ENCODE measurements at regions not wholly inside any gene's neighbourhood (a gene's known extent, or its start where the extent isn't known, plus 50 kb on each side); places are given as distances from the start of the nearest gene placed in this dataset.
"Not testable (repeated sequence)": the region's sequence is repeated elsewhere in the genome, so short reads cannot be mapped to it uniquely, and the experiment has no call there.

DNA sequence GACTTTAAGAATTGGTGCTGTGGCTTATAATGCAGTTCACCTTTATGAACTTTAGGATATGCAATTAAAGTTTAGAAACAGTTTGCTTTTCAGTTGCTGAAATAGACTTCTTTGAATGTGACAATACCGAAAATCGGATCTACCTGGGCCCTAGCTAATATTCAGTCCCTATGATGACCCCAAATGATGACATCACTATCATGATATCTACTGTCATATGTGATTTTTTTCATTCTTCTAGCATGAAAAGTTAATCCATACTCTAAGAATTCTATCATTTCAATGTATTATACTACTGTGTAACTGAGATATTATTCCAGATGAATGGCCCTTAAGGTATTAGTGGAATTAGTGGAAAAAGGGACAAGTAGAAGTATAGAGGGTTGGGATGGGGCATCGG lies 487.2 kb upstream of the TUSC1 start:
- DNase-seq (ENCODE audit: low read depth in 2 of 2) = no peak

DNA sequence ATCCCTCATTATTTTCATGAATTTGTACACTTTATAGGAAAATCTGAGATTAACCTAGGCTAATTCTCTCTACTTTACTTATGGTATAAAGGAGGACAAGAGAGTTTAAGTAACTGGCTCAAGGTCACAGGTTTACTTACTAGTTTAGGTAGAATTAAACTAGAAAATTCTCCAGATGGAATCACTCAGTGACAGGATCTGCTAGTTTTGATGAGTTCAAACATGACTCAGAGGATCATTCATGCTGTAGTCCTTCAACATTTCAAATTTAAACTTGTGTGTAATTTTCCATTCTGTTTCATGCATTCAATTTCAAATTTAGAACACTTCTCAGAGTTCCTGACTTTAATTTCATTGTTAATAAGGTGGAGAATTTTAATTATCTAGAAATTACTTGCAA lies 485.7 kb upstream of the TUSC1 start:
- peak; percentile 17 to 23 for DNase-seq (ENCODE audit: low read depth in 2 of 2)

GRCh38 chr9:26159575-26160392 lies 481.5 kb upstream of the TUSC1 start:
- peak; percentile 13 to 24 for DNase-seq (ENCODE audit: low read depth in 2 of 2)

GRCh38 chr9:26158631-26159150 lies 480.4 kb upstream of the TUSC1 start:
- DNase-seq (ENCODE audit: low read depth in 2 of 2) = no peak

DNA sequence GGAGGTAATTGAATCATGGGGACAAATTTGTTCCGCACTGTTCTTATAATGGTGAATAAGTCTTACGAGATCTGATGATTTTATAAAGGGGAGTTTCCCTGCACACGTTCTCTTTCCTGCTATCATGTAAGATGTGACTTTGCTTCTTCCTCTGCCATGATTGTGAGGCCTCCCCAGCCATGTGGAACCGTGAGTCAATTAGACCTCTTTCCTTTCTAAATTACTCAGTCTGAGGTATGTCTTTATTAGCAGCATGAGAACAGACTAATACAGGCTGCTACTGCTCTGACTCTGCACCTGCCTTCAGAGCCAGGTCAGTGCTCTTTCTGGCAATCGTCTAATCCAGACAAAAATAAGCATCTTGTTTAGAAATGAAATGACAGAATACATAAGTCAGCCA lies 479.2 kb upstream of the TUSC1 start:
- DNase-seq (ENCODE audit: low read depth in 2 of 2) = no peak

DNA sequence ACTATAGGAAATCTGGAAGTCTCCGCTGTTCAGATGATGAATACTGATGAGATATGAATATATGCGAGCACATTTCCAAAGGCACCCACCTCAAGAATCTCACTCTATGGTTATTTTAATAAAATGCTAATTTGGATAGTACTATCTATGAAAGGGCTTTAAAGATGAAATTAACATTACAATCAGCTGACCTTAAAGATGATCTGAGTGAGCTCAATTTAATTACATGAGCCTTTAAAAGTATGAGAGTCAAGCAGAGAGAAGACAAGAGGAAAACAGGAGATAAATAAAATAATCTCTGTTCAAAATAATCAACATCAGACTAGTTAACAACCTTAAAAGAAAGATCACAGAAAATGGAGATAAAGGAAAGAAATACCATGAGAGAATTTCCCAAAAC lies 474.1 kb upstream of the TUSC1 start:
- no peak for DNase-seq (ENCODE audit: low read depth in 2 of 2)

- no peak for DNase-seq (ENCODE audit: low read depth in 2 of 2)
Observed at GRCh38 chr9:26148128-26148527, 469.9 kb upstream of the TUSC1 start.

GRCh38 chr9:26145938-26146337 lies 467.7 kb upstream of the TUSC1 start:
- DNase-seq (ENCODE audit: low read depth in 2 of 2) = no peak

- no peak for DNase-seq (ENCODE audit: low read depth in 2 of 2)
Observed at GRCh38 chr9:26142631-26143030, 464.4 kb upstream of the TUSC1 start.

DNA sequence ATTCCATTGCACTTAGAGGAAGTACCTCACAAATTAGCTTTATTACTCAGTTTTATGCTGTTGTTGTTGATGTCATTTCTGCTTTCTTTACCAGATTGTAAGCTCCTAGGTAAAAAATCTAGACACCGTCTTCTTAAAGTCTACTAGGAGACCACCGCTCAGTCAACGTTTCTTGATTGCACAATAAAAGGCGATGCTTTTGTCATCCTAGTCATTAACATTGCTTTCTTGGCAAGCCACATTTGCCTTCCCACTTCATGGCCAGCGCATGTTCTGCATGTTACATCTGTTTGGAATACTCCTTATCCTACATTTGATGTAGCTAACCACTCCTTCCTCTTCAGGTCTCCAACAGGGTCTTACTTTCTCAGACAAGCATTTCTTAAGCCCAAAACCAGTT lies 464.0 kb upstream of the TUSC1 start:
- no peak for DNase-seq (ENCODE audit: low read depth in 2 of 2)

DNA sequence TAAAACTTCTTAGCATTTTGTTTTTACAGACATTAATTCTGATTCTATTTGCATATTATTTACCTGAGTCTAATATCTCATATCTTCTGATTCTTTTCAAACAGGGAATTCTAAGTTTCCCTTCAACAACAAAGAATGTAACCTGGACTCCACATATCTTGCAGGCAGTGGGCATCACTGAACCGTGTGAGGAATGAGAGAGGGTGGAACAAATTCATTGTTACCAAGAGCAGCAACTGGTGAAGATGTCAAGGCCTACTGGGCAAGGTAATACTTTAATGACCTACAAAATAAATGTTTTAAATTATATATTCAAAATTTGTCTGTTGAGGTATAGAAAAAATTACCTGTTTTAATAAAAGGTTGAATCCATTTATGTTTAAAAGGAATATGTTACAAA lies 455.3 kb upstream of the TUSC1 start:
- no peak for DNase-seq (ENCODE audit: low read depth in 2 of 2)

DNA sequence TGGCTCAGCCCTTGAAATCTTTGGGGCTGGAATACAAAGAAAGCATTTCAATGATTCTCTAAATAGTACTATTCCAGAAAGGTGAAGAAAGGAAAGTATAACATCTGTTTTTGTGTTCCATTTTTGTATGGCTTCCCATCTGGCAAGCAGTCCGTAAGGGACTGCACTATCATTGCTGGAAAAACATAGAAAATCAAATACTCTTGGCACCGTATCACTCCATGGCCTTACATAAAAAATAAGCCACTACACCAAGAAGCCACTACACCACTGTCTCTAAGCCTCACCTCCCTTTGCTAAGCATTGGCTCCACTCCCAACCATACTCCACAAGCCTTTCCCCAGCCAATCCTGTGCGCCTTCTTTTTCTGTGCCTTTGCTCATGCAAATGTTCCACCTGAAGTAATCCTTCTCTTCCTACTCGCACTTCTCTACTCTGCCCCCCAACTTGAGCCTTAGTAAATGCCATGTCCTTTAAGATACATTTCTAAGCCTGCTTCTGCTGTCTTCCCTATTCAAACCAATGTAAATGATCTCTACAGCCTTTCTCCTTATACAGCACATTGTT lies 454.6 kb upstream of the TUSC1 start:
- no peak for DNase-seq (ENCODE audit: low read depth in 2 of 2)

DNA sequence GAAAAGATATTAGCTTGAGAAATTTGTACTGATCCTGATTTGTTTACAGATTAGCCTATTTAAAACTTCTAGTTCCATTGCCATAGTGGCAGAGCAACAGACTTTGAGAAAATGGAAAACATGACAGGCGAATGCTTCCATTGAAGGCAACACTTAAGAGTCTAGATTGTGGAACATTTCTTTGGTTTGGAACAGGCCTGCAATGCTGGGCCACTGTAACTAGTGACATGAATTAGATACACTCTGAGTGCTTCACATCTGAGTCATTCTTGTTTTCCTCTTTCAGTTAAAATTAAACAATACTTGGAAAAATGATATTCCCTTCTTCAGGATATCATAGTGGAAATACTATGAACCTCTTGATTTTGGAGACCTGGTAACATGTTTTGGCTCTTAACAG lies 453.6 kb upstream of the TUSC1 start:
- DNase-seq (ENCODE audit: low read depth in 2 of 2) = peak in 1 of 2 experiments; percentile 13

GRCh38 chr9:26129217-26129616 lies 451.0 kb upstream of the TUSC1 start:
- DNase-seq (ENCODE audit: low read depth in 2 of 2) = peak; percentile 55 to 57

GRCh38 chr9:26125693-26126092 lies 447.4 kb upstream of the TUSC1 start:
- no peak for DNase-seq (ENCODE audit: low read depth in 2 of 2)

GRCh38 chr9:26116085-26116484 lies 437.8 kb upstream of the TUSC1 start:
- DNase-seq (ENCODE audit: low read depth in 2 of 2) = not testable (repeated sequence)

DNA sequence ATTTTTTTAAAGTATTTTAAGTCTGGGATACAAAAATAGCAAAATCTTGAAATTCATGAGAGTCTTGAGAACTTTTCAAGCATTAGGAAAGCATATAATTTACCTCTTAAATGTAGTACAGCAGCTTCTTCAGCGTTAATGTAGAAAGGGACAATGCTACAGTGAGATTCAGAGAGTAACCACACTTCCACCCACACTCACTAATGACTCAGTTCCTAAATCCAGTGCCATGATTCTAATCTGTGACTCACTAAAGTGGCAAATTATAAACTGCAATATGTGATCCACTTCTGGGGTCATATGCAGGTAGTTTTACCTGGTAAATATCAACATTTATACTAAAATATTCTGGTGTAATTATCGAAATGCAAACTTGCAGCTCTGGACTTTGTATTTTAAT lies 434.5 kb upstream of the TUSC1 start:
- DNase-seq (ENCODE audit: low read depth in 2 of 2) = no peak

- no peak for DNase-seq (ENCODE audit: low read depth in 2 of 2)
Observed at GRCh38 chr9:26086396-26086795, 408.2 kb upstream of the TUSC1 start.

- no peak for DNase-seq (ENCODE audit: low read depth in 2 of 2)
Observed at GRCh38 chr9:26081847-26082246, 403.6 kb upstream of the TUSC1 start.

- DNase-seq (ENCODE audit: low read depth in 2 of 2) = no peak
Observed at GRCh38 chr9:26078706-26079105, 400.5 kb upstream of the TUSC1 start.

- DNase-seq (ENCODE audit: low read depth in 2 of 2) = no peak
Observed at GRCh38 chr9:26077860-26078259, 399.6 kb upstream of the TUSC1 start.

- no peak for DNase-seq (ENCODE audit: low read depth in 2 of 2)
Observed at GRCh38 chr9:26067608-26068007, 389.4 kb upstream of the TUSC1 start.

- DNase-seq (ENCODE audit: low read depth in 2 of 2) = no peak
Observed at GRCh38 chr9:26066237-26066636, 388.0 kb upstream of the TUSC1 start.
